A549 (cell line): ENCODE measurements at regions not wholly inside any gene's neighbourhood (a gene's known extent, or its start where the extent isn't known, plus 50 kb on each side); places are given as distances from the start of the nearest gene placed in this dataset.

Experiments
- ATAC-seq, 2 experiments: fragments of 200-7000 bp in 1 of 2; fragments of >200 bp in 1 of 2; cut with Nextera tagmentation in 1 of 2; cut with Tn5 transposase in 1 of 2; 3 replicates each; pipeline versions ENCODE4 v1.8.0 to v1.9.1; 2018 to 2020; ENCODE audit warnings: mild to moderate bottlenecking in 1 of 2, moderate library complexity in 1 of 2
- CTCF ChIA-PET: fragments of 300-600 bp; sonication (Branson Sonifier 250); formaldehyde crosslinking; extraction: SDS; loops from one replicate; lab custom pipeline; 2021; ENCODE audit warnings: antibody characterized with exemption, inconsistent platforms; lab: Yijun Ruan, JAX
- POLR2A ChIA-PET: fragments of 350-600 bp; formaldehyde crosslinking; extraction: SDS; loops from one replicate; lab custom pipeline; 2021; ENCODE audit warnings: antibody characterized with exemption, inconsistent platforms; lab: Yijun Ruan, JAX
- DNase-seq, 2 experiments: peaks; one replicate each; pipeline versions ENCODE4 v3.0.0 to v3.0.0-alpha.2; 2011 to 2016; ENCODE audit warnings: low read depth in 1 of 2, low spot score in 1 of 2
- FAIRE-seq: peaks from 2 replicates; lab custom pipeline; 2011; peaks lifted over from hg19 to GRCh38; lab: Jason Lieb, UNC
- H3K27ac ChIP-seq, 2 experiments: fragments of >200 bp; sonication (Bioruptor Twin); formaldehyde crosslinking; 3 replicates each; pipeline ENCODE4 v1.5.1; 2016 to 2017
- H3K4me1 ChIP-seq: fragments of >200 bp; sonication (Bioruptor Twin); formaldehyde crosslinking; 3 replicates; pipeline ENCODE4 v1.6.1; 2016
- H3K4me2 ChIP-seq: fragments of >200 bp; sonication (Bioruptor Twin); formaldehyde crosslinking; 3 replicates; pipeline ENCODE4 v1.6.1; 2016
- H3K4me3 ChIP-seq: fragments of >200 bp; sonication (Bioruptor Twin); formaldehyde crosslinking; 3 replicates; pipeline ENCODE4 v1.5.1; 2016
- H3K9me3 ChIP-seq: fragments of >200 bp; sonication (Bioruptor Twin); formaldehyde crosslinking; 3 replicates; pipeline ENCODE4 v1.6.1; 2016
- CEBPB ChIP-seq, 2 experiments: fragments of >200 bp in 1 of 2; sonication (Bioruptor Twin) in 1 of 2; formaldehyde crosslinking in 1 of 2; IDR thresholded peaks; 2 replicates each; pipeline ENCODE4 v1.6.1; 2012 to 2016
- EHF ChIP-seq: fragments of 250-450 bp; sonication (Bioruptor Pico); IDR thresholded peaks from 2 replicates; pipeline ENCODE4 v1.5.0; 2020; ENCODE audit warnings: mild to moderate bottlenecking
- FOSB ChIP-seq: fragments of 250-450 bp; sonication (Bioruptor Pico); IDR thresholded peaks from 2 replicates; pipeline ENCODE4 v1.5.0; 2020; ENCODE audit warnings: mild to moderate bottlenecking, moderate library complexity
- FOXS1 ChIP-seq: fragments of 250-450 bp; sonication (Bioruptor Pico); IDR thresholded peaks from 2 replicates; pipeline ENCODE4 v1.5.0; 2020; ENCODE audit warnings: mild to moderate bottlenecking, moderate library complexity
- HOXB5 ChIP-seq: fragments of 250-450 bp; sonication (Bioruptor Pico); IDR thresholded peaks from 2 replicates; pipeline ENCODE4 v1.5.0; 2020; ENCODE audit warnings: mild to moderate bottlenecking, moderate library complexity
- KDM5A ChIP-seq: fragments of 200-600 bp; sonication (generic); IDR thresholded peaks from 2 replicates; pipeline ENCODE4 v1.6.1; 2016; ENCODE audit warnings: antibody characterized with exemption, mild to moderate bottlenecking
- MAFK ChIP-seq: fragments of 450-650 bp; IDR thresholded peaks from 2 replicates; pipeline ENCODE4 v1.6.1; 2014; ENCODE audit not compliant: partially characterized antibody
- MYC ChIP-seq: IDR thresholded peaks from 2 replicates; pipeline ENCODE4 v1.6.1; 2012; ENCODE audit warnings: mild to moderate bottlenecking, inconsistent platforms, low read length, improper control_type of control experiment, borderline replicate concordance
- NPAS2 ChIP-seq: fragments of 250-450 bp; sonication (Bioruptor Pico); IDR thresholded peaks from 2 replicates; pipeline ENCODE4 v1.8.0; 2022; ENCODE audit warnings: mild to moderate bottlenecking, moderate library complexity, borderline replicate concordance
- POLR2A ChIP-seq: IDR thresholded peaks from 2 replicates; pipeline ENCODE4 v1.6.1; 2012; ENCODE audit warnings: mild to moderate bottlenecking, low read length
- RARB ChIP-seq: fragments of 250-450 bp; sonication (Bioruptor Pico); IDR thresholded peaks from 2 replicates; pipeline ENCODE4 v1.8.0; 2021; ENCODE audit warnings: mild to moderate bottlenecking, moderate library complexity
- SREBF2 ChIP-seq: fragments of 450-650 bp; IDR thresholded peaks from 2 replicates; pipeline ENCODE4 v1.6.1; 2014; ENCODE audit warnings: mild to moderate bottlenecking, moderate library complexity
- ZC3H11A ChIP-seq: fragments of 450-650 bp; IDR thresholded peaks from 2 replicates; pipeline ENCODE4 v1.6.1; 2014; ENCODE audit warnings: antibody characterized with exemption, mild to moderate bottlenecking
- WGBS: methylation state at CpG from one replicate; pipeline ENCODE4 v1.1.6; 2017; ENCODE audit errors: missing lambda C conversion rate; 5-methylcytosine and 5-hydroxymethylcytosine counted together
- TF ChIP-seq, protein P1 (sequence below): IDR thresholded peaks from 2 replicates; pipeline ENCODE4 v1.6.1; 2012
- TF ChIP-seq, protein P2 (sequence below): fragments of 450-650 bp; IDR thresholded peaks from 2 replicates; pipeline ENCODE4 v1.6.1; 2014; ENCODE audit warnings: antibody characterized with exemption
- TF ChIP-seq, protein P3 (sequence below): fragments of >200 bp; sonication (Bioruptor Twin); formaldehyde crosslinking; IDR thresholded peaks from 3 replicates; pipeline ENCODE4 v1.6.1; 2016
- TF ChIP-seq, protein P4 (sequence below): fragments of 250-450 bp; sonication (Bioruptor Pico); IDR thresholded peaks from 2 replicates; pipeline ENCODE4 v1.5.0; 2021; ENCODE audit warnings: mild to moderate bottlenecking, moderate library complexity, borderline replicate concordance
- TF ChIP-seq, protein P5 (sequence below): IDR thresholded peaks from 2 replicates; pipeline ENCODE4 v1.6.1; 2012

DNA sequence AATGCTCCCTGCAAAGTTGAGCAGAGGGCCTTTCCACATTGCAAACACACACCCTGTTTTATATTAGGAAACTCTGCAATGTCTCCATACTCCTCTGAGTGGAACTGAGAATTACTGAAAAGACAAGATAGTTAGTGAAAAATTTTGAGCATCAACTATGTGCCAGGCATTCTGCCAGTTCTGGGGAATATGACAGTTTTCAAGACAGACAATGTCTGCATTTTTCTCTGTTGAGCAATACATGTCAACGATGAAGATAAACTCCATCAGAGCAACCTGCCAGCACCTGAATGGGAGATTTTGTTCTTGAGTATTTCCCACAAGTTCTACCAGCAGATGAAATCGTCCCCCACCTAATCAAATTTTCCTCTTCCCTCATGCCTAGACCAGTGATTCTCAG is 203.4 kb upstream of the BMPER start:
- ATAC-seq, result no peak
- Histone ChIP-seq H3K27ac (no peak overlapping the region), H3K4me1 (no peaks in the 10 kb centered on the region), H3K9me3 (peaks cover 30% of the 10 kb centered on the region), H3K4me2 (no peak overlapping the region), H3K4me3 (no peak overlapping the region)
- 7% methylated on average over 2 of the region's 2 CpGs for WGBS
- TF ChIP-seq FOSB, result no peak
- TF ChIP-seq POLR2A, result no peak
- TF ChIP-seq, protein P1, sequence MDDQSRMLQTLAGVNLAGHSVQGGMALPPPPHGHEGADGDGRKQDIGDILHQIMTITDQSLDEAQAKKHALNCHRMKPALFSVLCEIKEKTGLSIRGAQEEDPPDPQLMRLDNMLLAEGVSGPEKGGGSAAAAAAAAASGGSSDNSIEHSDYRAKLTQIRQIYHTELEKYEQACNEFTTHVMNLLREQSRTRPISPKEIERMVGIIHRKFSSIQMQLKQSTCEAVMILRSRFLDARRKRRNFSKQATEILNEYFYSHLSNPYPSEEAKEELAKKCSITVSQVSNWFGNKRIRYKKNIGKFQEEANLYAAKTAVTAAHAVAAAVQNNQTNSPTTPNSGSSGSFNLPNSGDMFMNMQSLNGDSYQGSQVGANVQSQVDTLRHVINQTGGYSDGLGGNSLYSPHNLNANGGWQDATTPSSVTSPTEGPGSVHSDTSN, result no peak
- TF ChIP-seq, protein P2, sequence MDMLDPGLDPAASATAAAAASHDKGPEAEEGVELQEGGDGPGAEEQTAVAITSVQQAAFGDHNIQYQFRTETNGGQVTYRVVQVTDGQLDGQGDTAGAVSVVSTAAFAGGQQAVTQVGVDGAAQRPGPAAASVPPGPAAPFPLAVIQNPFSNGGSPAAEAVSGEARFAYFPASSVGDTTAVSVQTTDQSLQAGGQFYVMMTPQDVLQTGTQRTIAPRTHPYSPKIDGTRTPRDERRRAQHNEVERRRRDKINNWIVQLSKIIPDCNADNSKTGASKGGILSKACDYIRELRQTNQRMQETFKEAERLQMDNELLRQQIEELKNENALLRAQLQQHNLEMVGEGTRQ, result no peak
- TF ChIP-seq, protein P3, sequence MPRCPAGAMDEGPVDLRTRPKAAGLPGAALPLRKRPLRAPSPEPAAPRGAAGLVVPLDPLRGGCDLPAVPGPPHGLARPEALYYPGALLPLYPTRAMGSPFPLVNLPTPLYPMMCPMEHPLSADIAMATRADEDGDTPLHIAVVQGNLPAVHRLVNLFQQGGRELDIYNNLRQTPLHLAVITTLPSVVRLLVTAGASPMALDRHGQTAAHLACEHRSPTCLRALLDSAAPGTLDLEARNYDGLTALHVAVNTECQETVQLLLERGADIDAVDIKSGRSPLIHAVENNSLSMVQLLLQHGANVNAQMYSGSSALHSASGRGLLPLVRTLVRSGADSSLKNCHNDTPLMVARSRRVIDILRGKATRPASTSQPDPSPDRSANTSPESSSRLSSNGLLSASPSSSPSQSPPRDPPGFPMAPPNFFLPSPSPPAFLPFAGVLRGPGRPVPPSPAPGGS, result no peak
- no peak for TF ChIP-seq NPAS2
- TF ChIP-seq EHF (CRISPR knock-in tag), result no peak
- TF ChIP-seq CEBPB (IDR thresholded peaks at IDR 0.05), result no peak
- TF ChIP-seq FOXS1 (CRISPR knock-in tag), result no peak
- TF ChIP-seq KDM5A, result no peak
- TF ChIP-seq, protein P4, sequence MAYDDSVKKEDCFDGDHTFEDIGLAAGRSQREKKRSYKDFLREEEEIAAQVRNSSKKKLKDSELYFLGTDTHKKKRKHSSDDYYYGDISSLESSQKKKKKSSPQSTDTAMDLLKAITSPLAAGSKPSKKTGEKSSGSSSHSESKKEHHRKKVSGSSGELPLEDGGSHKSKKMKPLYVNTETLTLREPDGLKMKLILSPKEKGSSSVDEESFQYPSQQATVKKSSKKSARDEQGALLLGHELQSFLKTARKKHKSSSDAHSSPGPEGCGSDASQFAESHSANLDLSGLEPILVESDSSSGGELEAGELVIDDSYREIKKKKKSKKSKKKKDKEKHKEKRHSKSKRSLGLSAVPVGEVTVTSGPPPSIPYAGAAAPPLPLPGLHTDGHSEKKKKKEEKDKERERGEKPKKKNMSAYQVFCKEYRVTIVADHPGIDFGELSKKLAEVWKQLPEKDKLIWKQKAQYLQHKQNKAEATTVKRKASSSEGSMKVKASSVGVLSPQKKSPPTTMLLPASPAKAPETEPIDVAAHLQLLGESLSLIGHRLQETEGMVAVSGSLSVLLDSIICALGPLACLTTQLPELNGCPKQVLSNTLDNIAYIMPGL (CRISPR knock-in tag), result no peak
- TF ChIP-seq SREBF2, result no peak
- TF ChIP-seq, protein P5, sequence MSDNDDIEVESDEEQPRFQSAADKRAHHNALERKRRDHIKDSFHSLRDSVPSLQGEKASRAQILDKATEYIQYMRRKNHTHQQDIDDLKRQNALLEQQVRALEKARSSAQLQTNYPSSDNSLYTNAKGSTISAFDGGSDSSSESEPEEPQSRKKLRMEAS, result no peak
- ChIA-PET CTCF (interaction anchor here (1.3 to 1.5 kb wide), 2 partner anchors 345 to 459 kb away, joined by 3 read pairs; no protein-coding TSS in a partner anchor), POLR2A (no interaction called here)
- FAIRE-seq, result no peak
- DNase-seq, result no peak

DNA sequence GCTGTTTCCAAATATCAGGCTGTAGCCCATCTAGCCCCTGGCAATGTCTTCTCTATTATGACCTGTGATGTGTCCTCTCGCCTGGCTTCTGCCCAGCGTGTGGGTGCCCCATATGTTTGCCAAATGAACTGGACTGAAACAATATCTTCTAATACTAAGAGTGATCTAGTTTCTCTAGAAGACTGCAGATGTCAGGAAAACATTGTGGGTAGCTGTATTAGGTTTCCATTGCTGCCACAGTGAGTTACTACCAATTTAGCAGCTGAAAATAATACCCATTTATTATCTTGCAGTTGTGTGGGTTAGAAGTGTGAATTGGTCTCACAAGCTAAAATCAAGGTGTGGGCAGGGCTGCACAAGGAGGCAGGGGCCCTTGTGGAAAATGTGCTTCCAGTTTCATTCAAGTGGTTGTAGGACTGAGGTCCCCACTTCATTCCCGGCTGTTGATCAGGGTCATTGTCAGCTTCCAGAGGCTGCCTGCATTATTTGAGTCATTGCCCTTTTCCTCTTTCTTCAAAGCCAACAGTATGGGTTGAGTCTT is 202.8 kb upstream of the BMPER start:
- Histone ChIP-seq H3K27ac (no peak overlapping the region), H3K9me3 (peaks cover 30% of the 10 kb centered on the region), H3K4me3 (no peak overlapping the region), H3K4me1 (no peaks in the 10 kb centered on the region), H3K4me2 (no peak overlapping the region)
- ATAC-seq, result no peak
- no peak for DNase-seq
- ChIA-PET POLR2A (no interaction called here), CTCF (interaction anchor here (0.7 to 1.2 kb wide), 2 partner anchors 9 to 15 kb away, joined by 3 read pairs; no protein-coding TSS in a partner anchor)
- WGBS, result 22% methylated on average over 3 of the region's 3 CpGs
- no peak for TF ChIP-seq CEBPB (IDR thresholded peaks at IDR 0.05)
- no peak for FAIRE-seq

DNA sequence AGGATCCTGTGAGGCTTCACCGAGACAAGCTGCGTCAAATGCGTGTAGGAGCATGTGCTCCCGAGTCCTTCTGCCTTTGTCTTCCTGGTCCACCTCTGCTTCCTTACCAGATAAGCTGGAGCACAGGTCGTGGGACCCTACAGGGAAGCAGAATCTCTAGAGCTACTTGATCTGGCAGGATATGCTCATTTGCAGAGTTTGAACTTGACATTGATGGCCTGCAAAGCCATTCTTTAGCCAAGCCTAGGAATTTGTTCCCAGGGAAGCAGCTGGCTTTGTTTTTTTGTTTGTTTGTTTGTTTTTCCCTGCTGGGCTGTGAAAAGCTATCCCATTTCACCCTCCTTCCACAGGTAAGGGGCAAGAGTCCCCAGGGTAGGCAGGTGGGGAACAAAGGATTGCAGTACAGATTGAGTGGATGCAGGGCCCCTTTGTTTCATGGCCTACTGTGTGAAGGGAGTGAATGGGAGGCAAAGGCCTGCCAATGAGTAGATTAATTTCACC is 200.0 kb upstream of the BMPER start:
- H3K4me3 ChIP-seq, result no peak overlapping the region
- POLR2A ChIA-PET, result no interaction called here
- H3K4me2 ChIP-seq, result no peak overlapping the region
- H3K4me1 ChIP-seq, result no peaks in the 10 kb centered on the region
- FAIRE-seq, result no peak
- 69% methylated on average over 5 of the region's 5 CpGs for WGBS
- ATAC-seq, result no peak
- peaks cover 23% of the 10 kb centered on the region for H3K9me3 ChIP-seq
- no peak for TF ChIP-seq SREBF2
- no peak for TF ChIP-seq HOXB5 (CRISPR knock-in tag)
- TF ChIP-seq NPAS2, result no peak
- TF ChIP-seq, protein P3, result no peak
- TF ChIP-seq FOSB, result no peak
- TF ChIP-seq MYC, result no peak
- no peak for TF ChIP-seq MAFK
- TF ChIP-seq RARB, result no peak
- TF ChIP-seq ZC3H11A, result no peak
- no peak for DNase-seq
- CTCF ChIA-PET, result interaction anchor here (0.9 kb wide), 1 partner anchor 15 kb away, joined by 3 read pairs; no protein-coding TSS in a partner anchor
- no peak overlapping the region for H3K27ac ChIP-seq
